Activated CD8-positive, alpha-beta T cell treated with anti-CD3 and anti-CD28 coated beads for 36 hours (primary cell): ENCODE measurements at regions not wholly inside any gene's neighbourhood (a gene's known extent, or its start where the extent isn't known, plus 50 kb on each side); places are given as distances from the start of the nearest gene placed in this dataset.

Experiments used
- ATAC-seq: fragments of 200-7000 bp; cut with Tn5 transposase; one replicate; pipeline ENCODE4 v1.10.0; 2021; ENCODE audit warnings: mild to moderate bottlenecking, moderate library complexity
- CTCF ChIA-PET: fragments of 350-600 bp; sonication (Branson Sonifier 250); formaldehyde crosslinking; loops from one replicate; lab custom pipeline; 2021; ENCODE audit warnings: antibody characterized with exemption; lab: Charles Lee
- POLR2A ChIA-PET: fragments of 350-600 bp; sonication (Branson Sonifier 250); formaldehyde crosslinking; loops from one replicate; lab custom pipeline; 2021; ENCODE audit warnings: antibody characterized with exemption; lab: Charles Lee
- DNase-seq: peaks from one replicate; pipeline ENCODE4 v3.0.0-alpha.2; 2020
- H3K27ac Mint-ChIP-seq: one replicate; pipeline ENCODE4 v1.8.0; 2021; ENCODE audit warnings: mild to moderate bottlenecking, mixed read lengths
- H3K27me3 Mint-ChIP-seq: one replicate; pipeline ENCODE4 v1.8.0; 2021; ENCODE audit warnings: mixed read lengths
- H3K36me3 Mint-ChIP-seq: one replicate; pipeline ENCODE4 v1.8.0; 2021; ENCODE audit warnings: low read depth, mixed read lengths
- H3K4me1 Mint-ChIP-seq: one replicate; pipeline ENCODE4 v1.8.0; 2021; ENCODE audit warnings: low read depth, mixed read lengths
- H3K4me3 Mint-ChIP-seq: one replicate; pipeline ENCODE4 v1.8.0; 2021; ENCODE audit warnings: mild to moderate bottlenecking, moderate library complexity, mixed read lengths
- H3K9me3 Mint-ChIP-seq: one replicate; pipeline ENCODE4 v1.8.0; 2021; ENCODE audit warnings: mixed read lengths
- CTCF ChIP-seq: fragments of 200-600 bp; IDR thresholded peaks from one replicate; pipeline ENCODE4 v1.8.0; 2022; ENCODE audit warnings: antibody characterized with exemption, mild to moderate bottlenecking
- intact Hi-C: fragments of 100-400 bp; cut with micrococcal nuclease; formaldehyde crosslinking; loops from one replicate; pipeline ENCODE4 v1.10.0; 2022

GRCh38 chr9:78539904-78540303, 243.0 kb downstream of the PSAT1 start:
- Mint-ChIP-seq H3K9me3 (peaks cover 1% of the 10 kb centered on the region), H3K4me1 (no peaks in the 10 kb centered on the region), H3K27me3 (no peaks in the 10 kb centered on the region), H3K4me3 (no peak overlapping the region), H3K36me3 (no peaks in the 10 kb centered on the region), H3K27ac (no peak overlapping the region)
- TF ChIP-seq CTCF: no peak
- intact Hi-C loops: no loop called here
- DNase-seq (no peak), ATAC-seq (no peak)
- POLR2A ChIA-PET: no interaction called here
- CTCF ChIA-PET: no interaction called here

GRCh38 chr9:78541868-78542443, 245.0 kb downstream of the PSAT1 start:
- ChIA-PET CTCF (no interaction called here), POLR2A (no interaction called here)
- H3K27me3 Mint-ChIP-seq: no peaks in the 10 kb centered on the region
- DNase-seq (no peak), ATAC-seq (no peak)
- no peaks in the 10 kb centered on the region for H3K4me1 Mint-ChIP-seq
- H3K9me3 Mint-ChIP-seq: no peaks in the 10 kb centered on the region
- H3K27ac Mint-ChIP-seq: no peak overlapping the region
- intact Hi-C loops: no loop called here
- no peak for TF ChIP-seq CTCF
- no peak overlapping the region for H3K4me3 Mint-ChIP-seq
- H3K36me3 Mint-ChIP-seq: no peaks in the 10 kb centered on the region

GRCh38 chr9:78542491-78543181, 245.7 kb downstream of the PSAT1 start:
- TF ChIP-seq CTCF: no peak
- Mint-ChIP-seq H3K4me3 (no peak overlapping the region), H3K9me3 (no peaks in the 10 kb centered on the region), H3K27me3 (no peaks in the 10 kb centered on the region), H3K36me3 (no peaks in the 10 kb centered on the region), H3K4me1 (no peaks in the 10 kb centered on the region), H3K27ac (no peak overlapping the region)
- POLR2A ChIA-PET: no interaction called here
- DNase-seq (no peak), ATAC-seq (no peak)
- CTCF ChIA-PET: no interaction called here
- intact Hi-C loops: no loop called here

- Mint-ChIP-seq H3K4me3 (no peak overlapping the region), H3K27ac (no peak overlapping the region), H3K27me3 (no peaks in the 10 kb centered on the region), H3K36me3 (no peaks in the 10 kb centered on the region), H3K4me1 (no peaks in the 10 kb centered on the region), H3K9me3 (no peaks in the 10 kb centered on the region)
- ChIA-PET POLR2A (no interaction called here), CTCF (no interaction called here)
- no peak for DNase-seq
- no peak for TF ChIP-seq CTCF
- ATAC-seq: no peak
- intact Hi-C loops: no loop called here
Observed at GRCh38 chr9:78543353-78543752, 246.4 kb downstream of the PSAT1 start.

GRCh38 chr9:78544230-78544629, 247.3 kb downstream of the PSAT1 start:
- ChIA-PET CTCF (no interaction called here), POLR2A (no interaction called here)
- DNase-seq: no peak
- TF ChIP-seq CTCF: no peak
- H3K27me3 Mint-ChIP-seq: peaks cover 2% of the 10 kb centered on the region
- no peaks in the 10 kb centered on the region for H3K9me3 Mint-ChIP-seq
- ATAC-seq: no peak
- intact Hi-C loops: no loop called here
- H3K4me3 Mint-ChIP-seq: no peak overlapping the region
- H3K27ac Mint-ChIP-seq: no peak overlapping the region
- H3K4me1 Mint-ChIP-seq: no peaks in the 10 kb centered on the region
- no peaks in the 10 kb centered on the region for H3K36me3 Mint-ChIP-seq
